Esophagus muscularis mucosa (tissue), 4 donors: ENCODE measurements at regions not wholly inside any gene's neighbourhood (a gene's known extent, or its start where the extent isn't known, plus 50 kb on each side); places are given as distances from the start of the nearest gene placed in this dataset.

ENCODE experiments used
- DNase-seq: peaks from one replicate; pipeline ENCODE4 v3.0.0-alpha.2; 2017; ENCODE audit errors: extremely low spot score
- H3K27ac ChIP-seq, 4 donors: fragments of 200-600 bp; sonication (generic); replicated peaks in 1 of 4; 1 replicate in 3 of 4; 2 replicates in 1 of 4; pipeline ENCODE4 v1.5.1; 2016 to 2019; ENCODE audit warnings: mild to moderate bottlenecking in 1 of 4
- H3K27me3 ChIP-seq, 4 donors: fragments of 200-600 bp; sonication (generic); one replicate each; pipeline versions ENCODE4 v1.5.1 to v1.6.0; 2016 to 2019
- H3K36me3 ChIP-seq, 4 donors: fragments of 200-600 bp; sonication (generic); one replicate each; pipeline ENCODE4 v1.5.1; 2016 to 2019
- H3K4me1 ChIP-seq, 4 donors: fragments of 200-600 bp; sonication (generic); one replicate each; pipeline ENCODE4 v1.5.1; 2016 to 2019
- H3K4me3 ChIP-seq, 4 donors: fragments of 200-600 bp; sonication (generic); 1 replicate in 2 of 4; 2 replicates in 2 of 4; pipeline ENCODE4 v1.5.1; 2016 to 2019; ENCODE audit warnings: mild to moderate bottlenecking in 4 of 4, moderate library complexity in 1 of 4
- H3K9me3 ChIP-seq, 4 donors: fragments of 200-600 bp; sonication (generic); 1 replicate in 3 of 4; 2 replicates in 1 of 4; pipeline ENCODE4 v1.5.1; 2016 to 2019
- EP300 ChIP-seq: sonication (generic); formaldehyde crosslinking; IDR thresholded peaks from one replicate; pipeline ENCODE4 v1.6.1; 2017; ENCODE audit warnings: antibody characterized with exemption
- POLR2A ChIP-seq: fragments of 450-650 bp; IDR thresholded peaks from one replicate; pipeline ENCODE4 v1.6.1; 2017; ENCODE audit warnings: antibody characterized with exemption, moderate library complexity, mild to moderate bottlenecking, low read depth
- POLR2AphosphoS5 ChIP-seq, 2 donors: sonication (generic); formaldehyde crosslinking; IDR thresholded peaks; one replicate each; pipeline ENCODE4 v1.6.1; 2017; ENCODE audit warnings: antibody characterized with exemption in 2 of 2
- WGBS: methylation state at CpG from one replicate; pipeline ENCODE4 v1.1.5; 2018; 5-methylcytosine and 5-hydroxymethylcytosine counted together
- intact Hi-C: fragments of 100-400 bp; cut with DNase I; formaldehyde crosslinking; loops from one replicate; pipeline ENCODE4 v1.15.1; 2023
- TF ChIP-seq, protein P1 (sequence below), 3 experiments: fragments of 200-600 bp in 2 of 3; fragments of 450-650 bp in 1 of 3; sonication (generic) in 2 of 3; IDR thresholded peaks; one replicate each; pipeline ENCODE4 v1.5.1; 2017 to 2019; ENCODE audit warnings: antibody characterized with exemption in 3 of 3, mild to moderate bottlenecking in 2 of 3, moderate library complexity in 1 of 3

- intact Hi-C loops, result no loop called here
- H3K36me3 ChIP-seq, result no peaks in the 10 kb centered on the region
- DNase-seq, result no peak
- no peak overlapping the region for H3K27ac ChIP-seq
- H3K9me3 ChIP-seq, result peaks cover 0 to 5% (median 0%) of the 10 kb centered on the region in 4 donors
- 91% methylated on average over 5 of the region's 5 CpGs for WGBS
- TF ChIP-seq EP300, result no peak
- TF ChIP-seq, protein P1, sequence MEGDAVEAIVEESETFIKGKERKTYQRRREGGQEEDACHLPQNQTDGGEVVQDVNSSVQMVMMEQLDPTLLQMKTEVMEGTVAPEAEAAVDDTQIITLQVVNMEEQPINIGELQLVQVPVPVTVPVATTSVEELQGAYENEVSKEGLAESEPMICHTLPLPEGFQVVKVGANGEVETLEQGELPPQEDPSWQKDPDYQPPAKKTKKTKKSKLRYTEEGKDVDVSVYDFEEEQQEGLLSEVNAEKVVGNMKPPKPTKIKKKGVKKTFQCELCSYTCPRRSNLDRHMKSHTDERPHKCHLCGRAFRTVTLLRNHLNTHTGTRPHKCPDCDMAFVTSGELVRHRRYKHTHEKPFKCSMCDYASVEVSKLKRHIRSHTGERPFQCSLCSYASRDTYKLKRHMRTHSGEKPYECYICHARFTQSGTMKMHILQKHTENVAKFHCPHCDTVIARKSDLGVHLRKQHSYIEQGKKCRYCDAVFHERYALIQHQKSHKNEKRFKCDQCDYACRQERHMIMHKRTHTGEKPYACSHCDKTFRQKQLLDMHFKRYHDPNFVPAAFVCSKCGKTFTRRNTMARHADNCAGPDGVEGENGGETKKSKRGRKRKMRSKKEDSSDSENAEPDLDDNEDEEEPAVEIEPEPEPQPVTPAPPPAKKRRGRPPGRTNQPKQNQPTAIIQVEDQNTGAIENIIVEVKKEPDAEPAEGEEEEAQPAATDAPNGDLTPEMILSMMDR (IDR thresholded peaks at IDR 0.05), result no peak
- no peak for TF ChIP-seq POLR2A
- no peak for TF ChIP-seq POLR2AphosphoS5 (IDR thresholded peaks at IDR 0.05)
- H3K4me3 ChIP-seq, result no peak overlapping the region
- H3K4me1 ChIP-seq, result peaks cover 0 to 13% (median 7%) of the 10 kb centered on the region in 4 donors
- H3K27me3 ChIP-seq, result no peaks in the 10 kb centered on the region
Measured at GRCh38 chr2:136495636-136496035, 269.7 kb upstream of the THSD7B start.

DNA sequence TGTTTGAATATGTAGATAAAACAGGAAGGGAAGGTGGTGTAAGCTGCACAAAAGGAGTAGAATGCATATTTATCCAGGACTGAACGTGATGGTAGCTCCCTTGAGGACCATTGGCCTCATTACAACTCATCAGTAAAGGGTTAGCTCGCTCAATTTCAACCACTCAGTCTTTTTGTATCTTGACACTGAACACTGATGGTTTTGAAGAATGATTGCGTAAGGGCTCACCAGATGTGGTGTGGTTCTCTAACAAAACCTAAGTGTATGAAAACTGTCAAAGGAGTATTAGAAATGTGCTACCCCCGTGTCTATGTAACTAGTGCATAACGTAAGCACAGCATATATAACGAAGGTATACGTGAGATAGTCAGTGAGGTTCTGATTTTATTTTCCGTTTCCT, 272.4 kb upstream of the THSD7B start:
- Histone ChIP-seq H3K36me3 (no peaks in the 10 kb centered on the region), H3K4me1 (peaks cover 0 to 13% (median 7%) of the 10 kb centered on the region in 4 donors), H3K27ac (no peak overlapping the region), H3K4me3 (no peak overlapping the region), H3K27me3 (no peaks in the 10 kb centered on the region), H3K9me3 (peaks cover 0 to 13% (median 4%) of the 10 kb centered on the region in 4 donors)
- 66% methylated on average over 8 of the region's 8 CpGs for WGBS
- no peak for DNase-seq
- TF ChIP-seq, protein P1 (IDR thresholded peaks at IDR 0.05), result no peak
- no peak for TF ChIP-seq POLR2A
- no peak for TF ChIP-seq EP300
- TF ChIP-seq POLR2AphosphoS5 (IDR thresholded peaks at IDR 0.05), result no peak
- intact Hi-C loops, result no loop called here

- peaks cover 0 to 13% (median 4%) of the 10 kb centered on the region in 4 donors for H3K9me3 ChIP-seq
- intact Hi-C loops, result no loop called here
- DNase-seq, result no peak
- H3K27ac ChIP-seq, result no peak overlapping the region
- H3K4me1 ChIP-seq, result no peaks in the 10 kb centered on the region
- no peaks in the 10 kb centered on the region for H3K36me3 ChIP-seq
- TF ChIP-seq POLR2AphosphoS5 (IDR thresholded peaks at IDR 0.05) (no peak), POLR2A (no peak), EP300 (no peak)
- TF ChIP-seq, protein P1 (IDR thresholded peaks at IDR 0.05), result no peak
- 75% methylated on average over 3 of the region's 3 CpGs for WGBS
- H3K27me3 ChIP-seq, result no peaks in the 10 kb centered on the region
- H3K4me3 ChIP-seq, result no peak overlapping the region
Measured at GRCh38 chr2:136490100-136490499, 275.2 kb upstream of the THSD7B start.

GRCh38 chr2:136487421-136487820, 277.9 kb upstream of the THSD7B start:
- Histone ChIP-seq H3K36me3 (no peaks in the 10 kb centered on the region), H3K27ac (no peak overlapping the region), H3K4me3 (no peak overlapping the region), H3K4me1 (no peaks in the 10 kb centered on the region), H3K9me3 (peaks cover 0 to 13% (median 4%) of the 10 kb centered on the region in 4 donors), H3K27me3 (no peaks in the 10 kb centered on the region)
- intact Hi-C loops, result no loop called here
- no peak for DNase-seq
- WGBS, result 62% methylated on average over 2 of the region's 2 CpGs
- TF ChIP-seq POLR2AphosphoS5 (IDR thresholded peaks at IDR 0.05), result no peak
- TF ChIP-seq, protein P1 (IDR thresholded peaks at IDR 0.05), result no peak
- TF ChIP-seq EP300, result no peak
- no peak for TF ChIP-seq POLR2A

- 83% methylated on average over 10 of the region's 10 CpGs for WGBS
- no peaks in the 10 kb centered on the region for H3K36me3 ChIP-seq
- no peaks in the 10 kb centered on the region for H3K27me3 ChIP-seq
- intact Hi-C loops, result no loop called here
- peaks cover 0 to 7% (median 4%) of the 10 kb centered on the region in 4 donors for H3K9me3 ChIP-seq
- no peaks in the 10 kb centered on the region for H3K4me1 ChIP-seq
- no peak for DNase-seq
- H3K4me3 ChIP-seq, result no peak overlapping the region
- TF ChIP-seq EP300 (no peak), POLR2A (no peak), POLR2AphosphoS5 (IDR thresholded peaks at IDR 0.05) (no peak)
- H3K27ac ChIP-seq, result no peak overlapping the region
Measured at GRCh38 chr2:136486115-136486514, 279.2 kb upstream of the THSD7B start.
